Stimulated activated CD4-positive, alpha-beta T cell treated with anti-CD3 and anti-CD28 coated beads, Interleukin-1b, Interleukin-23, amount 100 ng/mL, for 24 hours (primary cell): ENCODE measurements at regions not wholly inside any gene's neighbourhood (a gene's known extent, or its start where the extent isn't known, plus 50 kb on each side); places are given as distances from the start of the nearest gene placed in this dataset.
A peak's percentile ranks its signal among the peaks of the same experiment; 100 is the strongest.
"Not testable (repeated sequence)": the region's sequence is repeated elsewhere in the genome, so short reads cannot be mapped to it uniquely, and the experiment has no call there.

Experiments
- DNase-seq, 4 experiments: peaks; one replicate each; pipeline ENCODE4 v3.0.0-alpha.2; 2020; ENCODE audit warnings: low read depth in 4 of 4, low spot score in 1 of 4

- no peak for DNase-seq
Observed at GRCh38 chr6:33895988-33896387, 92.2 kb upstream of the MLN start.

- DNase-seq = no peak
Observed at GRCh38 chr6:33895296-33895695, 91.5 kb upstream of the MLN start.

- no peak for DNase-seq
Observed at GRCh38 chr6:33894438-33894837, 90.6 kb upstream of the MLN start.

- no peak for DNase-seq
Observed at GRCh38 chr6:33892581-33893346, 89.0 kb upstream of the MLN start.

GRCh38 chr6:33888664-33889200, 84.9 kb upstream of the MLN start:
- DNase-seq = no peak

GRCh38 chr6:33888183-33888582, 84.4 kb upstream of the MLN start:
- DNase-seq = no peak

GRCh38 chr6:33886673-33887144, 82.9 kb upstream of the MLN start:
- peak in 1 of 4 experiments; percentile 8 for DNase-seq

- no peak for DNase-seq
Observed at GRCh38 chr6:33885132-33886057, 81.6 kb upstream of the MLN start.

GRCh38 chr6:33883621-33884020, 79.8 kb upstream of the MLN start:
- DNase-seq = not testable (repeated sequence)

- no peak for DNase-seq
Observed at GRCh38 chr6:33882154-33882553, 78.4 kb upstream of the MLN start.

GRCh38 chr6:33880766-33881165, 77.0 kb upstream of the MLN start:
- no peak for DNase-seq

- no peak for DNase-seq
Observed at GRCh38 chr6:33880104-33880678, 76.4 kb upstream of the MLN start.

GRCh38 chr6:33878562-33878961, 74.8 kb upstream of the MLN start:
- no peak for DNase-seq

GRCh38 chr6:33877982-33878535, 74.3 kb upstream of the MLN start:
- DNase-seq = no peak

GRCh38 chr6:33875696-33876095, 71.9 kb upstream of the MLN start:
- DNase-seq = no peak

- no peak for DNase-seq
Observed at GRCh38 chr6:33875141-33875581, 71.4 kb upstream of the MLN start.

GRCh38 chr6:33874136-33874760, 70.4 kb upstream of the MLN start:
- DNase-seq = no peak

GRCh38 chr6:33872761-33873160, 69.0 kb upstream of the MLN start:
- no peak for DNase-seq

- DNase-seq = no peak
Observed at GRCh38 chr6:33869826-33870423, 66.1 kb upstream of the MLN start.

- no peak for DNase-seq
Observed at GRCh38 chr6:33869121-33869520, 65.3 kb upstream of the MLN start.
